HG03196 (cell line): ENCODE measurements at regions not wholly inside any gene's neighbourhood (a gene's known extent, or its start where the extent isn't known, plus 50 kb on each side); places are given as distances from the start of the nearest gene placed in this dataset.
"Not testable (repeated sequence)": the region's sequence is repeated elsewhere in the genome, so short reads cannot be mapped to it uniquely, and the experiment has no call there.

Experiments
- ATAC-seq: cut with Tn5 transposase; IDR thresholded peaks from one replicate; pipeline ENCODE4 v1.9.1; 2021; ENCODE audit not compliant: unreplicated experiment

GRCh38 chr3:40695848-40696247 is 171.1 kb downstream of the ZNF621 start:
- ATAC-seq: no peak

GRCh38 chr3:40698611-40699010 is 173.9 kb downstream of the ZNF621 start:
- not testable (repeated sequence) for ATAC-seq

GRCh38 chr3:40701016-40701588 is 176.3 kb downstream of the ZNF621 start:
- no peak for ATAC-seq

GRCh38 chr3:40704224-40704623 is 179.5 kb downstream of the ZNF621 start:
- ATAC-seq: no peak

GRCh38 chr3:40705663-40706062 is 180.9 kb downstream of the ZNF621 start:
- ATAC-seq: no peak

- no peak for ATAC-seq
Observed at GRCh38 chr3:40713306-40713705, 188.5 kb downstream of the ZNF621 start.

- ATAC-seq: no peak
Observed at GRCh38 chr3:40713795-40714194, 189.0 kb downstream of the ZNF621 start.

- ATAC-seq: no peak
Observed at GRCh38 chr3:40714771-40715345, 190.1 kb downstream of the ZNF621 start.

- no peak for ATAC-seq
Observed at GRCh38 chr3:40715551-40715950, 190.8 kb downstream of the ZNF621 start.

- ATAC-seq: no peak
Observed at GRCh38 chr3:40717471-40717870, 192.7 kb downstream of the ZNF621 start.

GRCh38 chr3:40718209-40718608 is 193.4 kb downstream of the ZNF621 start:
- ATAC-seq: peak; percentile 15

- peak; percentile 85 for ATAC-seq
Observed at GRCh38 chr3:40718681-40719080, 193.9 kb downstream of the ZNF621 start.

GRCh38 chr3:40719660-40720287 is 195.0 kb downstream of the ZNF621 start:
- ATAC-seq: no peak

- ATAC-seq: no peak
Observed at GRCh38 chr3:40720341-40720740, 195.6 kb downstream of the ZNF621 start.

GRCh38 chr3:40720863-40721262 is 196.1 kb downstream of the ZNF621 start:
- no peak for ATAC-seq

- no peak for ATAC-seq
Observed at GRCh38 chr3:40723083-40723660, 198.4 kb downstream of the ZNF621 start.

- ATAC-seq: no peak
Observed at GRCh38 chr3:40725031-40725430, 200.3 kb downstream of the ZNF621 start.

- no peak for ATAC-seq
Observed at GRCh38 chr3:40731445-40731844, 206.7 kb downstream of the ZNF621 start.

- ATAC-seq: no peak
Observed at GRCh38 chr3:40736943-40737342, 212.2 kb downstream of the ZNF621 start.

- ATAC-seq: no peak
Observed at GRCh38 chr3:40737343-40737742, 212.6 kb downstream of the ZNF621 start.

- ATAC-seq: no peak
Observed at GRCh38 chr3:40739971-40740370, 215.2 kb downstream of the ZNF621 start.

- no peak for ATAC-seq
Observed at GRCh38 chr3:40741729-40742128, 217.0 kb downstream of the ZNF621 start.
